ENCODE measurements at regions not wholly inside any gene's neighbourhood (a gene's known extent, or its start where the extent isn't known, plus 50 kb on each side); places are given as distances from the start of the nearest gene placed in this dataset.
"Not testable (repeated sequence)": the region's sequence is repeated elsewhere in the genome, so short reads cannot be mapped to it uniquely, and the experiment has no call there.

DNA sequence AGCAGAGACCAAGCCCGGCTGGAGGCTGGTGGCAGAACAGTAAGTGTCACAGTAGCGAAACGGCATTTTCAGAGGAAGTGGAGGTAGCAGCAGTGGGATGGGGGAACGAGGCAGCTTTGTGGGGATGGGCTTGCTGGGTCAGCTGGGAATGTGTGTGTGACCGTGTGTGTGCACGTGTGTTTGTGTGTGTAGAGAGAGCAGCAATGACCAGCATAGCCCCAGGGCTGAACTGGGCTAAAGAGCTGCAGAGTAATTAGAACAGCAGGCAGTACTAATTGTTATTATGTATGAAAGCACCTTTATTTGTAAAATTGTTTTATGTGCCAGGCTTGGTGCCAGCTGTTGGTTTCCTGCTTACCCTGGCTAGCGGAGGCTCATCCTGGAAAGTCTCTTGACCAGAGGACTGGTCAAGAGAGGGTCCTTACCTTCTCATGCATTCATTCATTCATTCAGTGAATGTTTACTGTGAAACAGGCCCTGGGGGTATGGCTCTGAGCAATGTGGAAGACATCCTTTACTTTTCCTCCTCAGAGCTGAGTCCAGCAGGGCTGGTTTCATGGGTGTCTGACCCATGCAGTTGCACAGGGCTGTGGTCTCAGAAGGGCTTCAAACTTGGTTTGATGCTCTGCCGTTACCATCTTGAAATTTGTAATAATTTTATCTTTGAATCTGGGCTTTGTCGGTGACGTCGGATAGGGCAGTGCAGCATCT is 184.6 kb downstream of the SEC23IP start:
- no peaks in the 10 kb centered on the region for H3K36me3 ChIP-seq (ENCODE audit: insufficient read depth, low read length)
- H3K9ac ChIP-seq (ENCODE audit: low read depth, low read length) = peak overlapping the region; percentile 7; the same call in 1 of the 2 replicates
- 0 out of 2 replicates have a peak, but pooled peaks cover 1% of the 10 kb centered on the region for H3K9me3 ChIP-seq (ENCODE audit: control insufficient read depth, insufficient read depth, low read length)
- no peaks in the 10 kb centered on the region for H3K4me1 ChIP-seq (ENCODE audit: insufficient read depth, low read length)

GRCh38 chr10:120077707-120078492 is 185.4 kb downstream of the SEC23IP start:
- no peaks in the 10 kb centered on the region for H3K36me3 ChIP-seq (ENCODE audit: insufficient read depth, low read length)
- peak overlapping the region; percentile 7; the same call in 1 of the 2 replicates for H3K9ac ChIP-seq (ENCODE audit: low read depth, low read length)
- H3K9me3 ChIP-seq (ENCODE audit: control insufficient read depth, insufficient read depth, low read length) = no peaks in the 10 kb centered on the region
- no peaks in the 10 kb centered on the region for H3K4me1 ChIP-seq (ENCODE audit: insufficient read depth, low read length)

DNA sequence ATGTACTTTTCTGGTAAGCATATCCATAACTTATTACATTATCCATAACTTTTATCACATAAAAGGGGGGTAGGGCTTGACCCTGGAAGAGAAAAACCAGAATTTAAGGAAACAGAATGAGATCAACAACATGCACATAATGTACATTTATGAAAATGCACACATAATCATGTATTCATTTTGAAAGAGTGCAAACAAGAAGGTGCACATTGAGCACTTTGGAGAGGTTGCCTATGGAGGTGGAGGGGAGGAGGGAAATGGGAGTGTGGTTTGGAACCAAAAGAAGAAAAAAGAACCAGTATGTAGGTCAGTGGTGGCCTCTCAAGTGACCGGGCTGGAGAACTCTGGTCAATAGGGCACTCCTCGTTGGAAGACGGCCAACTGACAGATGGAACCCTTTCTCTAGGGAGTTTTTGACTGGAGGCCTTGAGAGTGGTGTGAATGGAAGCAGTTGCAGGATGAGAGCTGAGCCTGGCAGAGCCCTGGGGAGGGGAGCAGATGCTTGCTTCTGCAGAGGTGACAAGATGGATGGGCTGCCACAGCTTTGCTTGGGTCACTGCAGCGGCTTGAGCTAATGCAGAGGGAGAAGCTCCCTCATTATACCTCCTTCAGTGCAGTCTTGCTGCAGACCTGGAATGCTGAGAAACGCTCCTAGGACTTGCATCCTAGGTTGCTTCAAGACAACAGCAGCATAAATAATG is 192.7 kb downstream of the SEC23IP start:
- Histone ChIP-seq H3K9me3 (ENCODE audit: control insufficient read depth, insufficient read depth, low read length) (no peaks in the 10 kb centered on the region), H3K4me1 (ENCODE audit: insufficient read depth, low read length) (no peaks in the 10 kb centered on the region), H3K36me3 (ENCODE audit: insufficient read depth, low read length) (no peaks in the 10 kb centered on the region), H3K9ac (ENCODE audit: low read depth, low read length) (no peak overlapping the region)

GRCh38 chr10:120086066-120086465 is 193.5 kb downstream of the SEC23IP start:
- Histone ChIP-seq H3K36me3 (ENCODE audit: insufficient read depth, low read length) (no peaks in the 10 kb centered on the region), H3K9ac (ENCODE audit: low read depth, low read length) (no peak overlapping the region), H3K4me1 (ENCODE audit: insufficient read depth, low read length) (no peaks in the 10 kb centered on the region), H3K9me3 (ENCODE audit: control insufficient read depth, insufficient read depth, low read length) (no peaks in the 10 kb centered on the region)

DNA sequence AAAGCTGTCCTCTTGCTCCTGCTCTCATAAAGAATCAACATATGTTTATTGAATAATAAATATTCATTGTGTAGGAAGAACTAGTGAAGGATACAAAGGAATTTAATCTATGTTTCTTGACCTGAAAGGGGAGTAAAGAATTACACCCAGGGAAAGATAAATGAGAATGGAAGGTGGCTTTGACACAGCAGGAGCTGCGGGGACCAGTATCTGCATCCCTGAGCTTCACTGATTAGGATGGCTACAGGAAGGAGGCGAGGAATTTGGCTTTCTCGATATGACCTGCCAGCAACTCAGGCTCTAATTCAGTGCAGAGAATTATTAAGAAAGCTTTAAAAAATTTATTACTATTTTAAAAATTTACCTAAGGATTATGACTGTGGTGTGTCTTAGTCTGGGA is 194.6 kb downstream of the SEC23IP start:
- no peaks in the 10 kb centered on the region for H3K9me3 ChIP-seq (ENCODE audit: control insufficient read depth, insufficient read depth, low read length)
- no peaks in the 10 kb centered on the region for H3K4me1 ChIP-seq (ENCODE audit: insufficient read depth, low read length)
- no peaks in the 10 kb centered on the region for H3K36me3 ChIP-seq (ENCODE audit: insufficient read depth, low read length)
- H3K9ac ChIP-seq (ENCODE audit: low read depth, low read length) = no peak overlapping the region

- H3K9me3 ChIP-seq (ENCODE audit: control insufficient read depth, insufficient read depth, low read length) = peaks cover 4% of the 10 kb centered on the region
- H3K4me1 ChIP-seq (ENCODE audit: insufficient read depth, low read length) = peaks cover 25% of the 10 kb centered on the region
- no peaks in the 10 kb centered on the region for H3K36me3 ChIP-seq (ENCODE audit: insufficient read depth, low read length)
- no peak overlapping the region for H3K9ac ChIP-seq (ENCODE audit: low read depth, low read length)
Measured at GRCh38 chr10:120095875-120096274, 203.3 kb downstream of the SEC23IP start.

DNA sequence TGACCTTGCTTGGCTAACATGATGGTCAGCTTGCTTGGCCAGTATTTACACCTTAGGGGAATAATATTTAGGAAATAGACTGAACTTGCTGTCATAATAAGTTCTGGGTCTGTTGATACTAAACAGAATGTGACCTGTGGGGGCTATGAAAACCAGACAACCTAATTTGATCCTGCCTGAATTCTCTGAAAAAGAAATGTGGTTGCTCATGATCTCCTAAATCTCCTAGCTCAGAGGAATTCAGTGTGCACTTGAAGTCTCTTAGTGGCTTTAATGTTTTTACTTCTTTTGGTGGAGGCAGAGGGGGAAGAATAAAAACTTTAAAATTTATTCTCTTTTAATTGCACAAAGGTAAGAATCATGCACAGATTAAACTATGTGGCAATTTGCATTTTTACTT is 205.2 kb downstream of the SEC23IP start:
- Histone ChIP-seq H3K9ac (ENCODE audit: low read depth, low read length) (no peak overlapping the region), H3K36me3 (ENCODE audit: insufficient read depth, low read length) (no peaks in the 10 kb centered on the region), H3K4me1 (ENCODE audit: insufficient read depth, low read length) (peaks cover 25% of the 10 kb centered on the region), H3K9me3 (ENCODE audit: control insufficient read depth, insufficient read depth, low read length) (peaks cover 4% of the 10 kb centered on the region)

DNA sequence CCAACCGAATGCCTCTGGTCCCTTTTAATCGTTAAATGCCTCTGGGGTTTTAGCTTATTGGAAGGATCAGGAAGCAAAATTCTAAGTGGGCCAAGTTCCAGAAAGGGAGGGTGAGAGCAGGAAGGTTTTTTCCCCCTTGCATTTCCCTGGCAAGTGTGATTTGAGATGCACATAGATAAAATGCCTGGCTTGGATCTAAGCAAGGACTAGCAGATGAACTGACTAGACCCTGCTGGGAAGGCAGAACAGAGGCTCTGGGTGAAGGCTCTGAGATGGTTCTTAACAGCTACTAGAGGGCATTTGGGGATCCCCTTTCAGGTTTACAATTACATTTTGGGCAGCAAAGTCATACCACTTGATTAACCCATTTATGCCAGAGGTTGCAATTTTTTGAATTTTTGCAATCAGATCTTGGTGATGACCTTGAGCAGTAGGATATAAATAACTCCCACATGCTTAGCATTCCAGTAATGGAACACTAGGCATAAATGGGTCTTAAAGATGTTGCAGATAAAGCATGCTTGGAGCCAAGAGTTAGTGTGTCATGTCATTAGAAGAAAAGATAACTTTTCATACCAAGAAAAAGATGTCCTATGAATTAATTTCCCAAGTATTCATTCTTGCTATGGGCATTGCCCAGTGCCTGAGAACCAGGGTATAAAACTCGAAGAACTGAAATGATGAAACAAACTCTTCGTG is 205.9 kb downstream of the SEC23IP start:
- peaks cover 4% of the 10 kb centered on the region for H3K9me3 ChIP-seq (ENCODE audit: control insufficient read depth, insufficient read depth, low read length)
- H3K9ac ChIP-seq (ENCODE audit: low read depth, low read length) = no peak overlapping the region
- no peaks in the 10 kb centered on the region for H3K36me3 ChIP-seq (ENCODE audit: insufficient read depth, low read length)
- H3K4me1 ChIP-seq (ENCODE audit: insufficient read depth, low read length) = peaks cover 25% of the 10 kb centered on the region

GRCh38 chr10:120103738-120104560 is 211.4 kb downstream of the SEC23IP start:
- no peaks in the 10 kb centered on the region for H3K9me3 ChIP-seq (ENCODE audit: control insufficient read depth, insufficient read depth, low read length)
- peaks cover 13% of the 10 kb centered on the region for H3K4me1 ChIP-seq (ENCODE audit: insufficient read depth, low read length)
- H3K36me3 ChIP-seq (ENCODE audit: insufficient read depth, low read length) = no peaks in the 10 kb centered on the region
- H3K9ac ChIP-seq (ENCODE audit: low read depth, low read length) = no peak overlapping the region

- H3K36me3 ChIP-seq (ENCODE audit: insufficient read depth, low read length) = no peaks in the 10 kb centered on the region
- H3K4me1 ChIP-seq (ENCODE audit: insufficient read depth, low read length) = peaks cover 2% of the 10 kb centered on the region; the same call in 1 of the 2 replicates
- no peak overlapping the region for H3K9ac ChIP-seq (ENCODE audit: low read depth, low read length)
- H3K9me3 ChIP-seq (ENCODE audit: control insufficient read depth, insufficient read depth, low read length) = no peaks in the 10 kb centered on the region
Measured at GRCh38 chr10:120105001-120105400, 212.5 kb downstream of the SEC23IP start.

DNA sequence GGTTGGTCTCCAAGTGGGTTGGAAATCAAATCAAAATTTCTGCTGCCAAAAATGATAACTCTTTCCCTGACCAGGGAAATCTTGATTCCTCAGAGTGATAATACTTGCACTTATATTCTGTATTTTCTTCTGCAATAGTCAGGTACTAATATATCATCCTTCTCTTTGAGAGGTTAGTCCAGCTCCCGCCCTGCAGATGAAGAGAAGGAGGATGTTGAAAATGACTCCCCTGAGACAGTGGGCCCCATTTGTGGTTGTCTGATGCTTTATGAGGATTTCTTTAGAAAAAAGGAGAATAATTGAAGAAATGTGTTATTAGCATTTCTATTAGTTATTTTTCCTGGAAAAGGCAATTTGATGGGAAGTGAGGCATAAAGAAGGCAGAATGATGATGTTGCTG is 213.0 kb downstream of the SEC23IP start:
- no peak overlapping the region for H3K9ac ChIP-seq (ENCODE audit: low read depth, low read length)
- no peaks in the 10 kb centered on the region for H3K36me3 ChIP-seq (ENCODE audit: insufficient read depth, low read length)
- H3K4me1 ChIP-seq (ENCODE audit: insufficient read depth, low read length) = no peaks in the 10 kb centered on the region
- no peaks in the 10 kb centered on the region for H3K9me3 ChIP-seq (ENCODE audit: control insufficient read depth, insufficient read depth, low read length)

GRCh38 chr10:120108916-120109315 is 216.4 kb downstream of the SEC23IP start:
- H3K36me3 ChIP-seq (ENCODE audit: insufficient read depth, low read length) = no peaks in the 10 kb centered on the region
- H3K9ac ChIP-seq (ENCODE audit: low read depth, low read length) = no peak overlapping the region
- no peaks in the 10 kb centered on the region for H3K4me1 ChIP-seq (ENCODE audit: insufficient read depth, low read length)
- no peaks in the 10 kb centered on the region for H3K9me3 ChIP-seq (ENCODE audit: control insufficient read depth, insufficient read depth, low read length)

GRCh38 chr10:120109725-120110124 is 217.2 kb downstream of the SEC23IP start:
- H3K4me1 ChIP-seq (ENCODE audit: insufficient read depth, low read length); H3K9me3 ChIP-seq (ENCODE audit: control insufficient read depth, insufficient read depth, low read length); H3K9ac ChIP-seq (ENCODE audit: low read depth, low read length); H3K36me3 ChIP-seq (ENCODE audit: insufficient read depth, low read length): not testable (repeated sequence)

Measured in ES-I3 (cell line).